NCI-H748 (cell line): ENCODE measurements at regions not wholly inside any gene's neighbourhood (a gene's known extent, or its start where the extent isn't known, plus 50 kb on each side); places are given as distances from the start of the nearest gene placed in this dataset.
"Not testable (repeated sequence)": the region's sequence is repeated elsewhere in the genome, so short reads cannot be mapped to it uniquely, and the experiment has no call there.

ENCODE experiments used
- DNase-seq: peaks from one replicate; lab custom pipeline; 2025; ENCODE audit not compliant: unreplicated experiment; lab: John Stamatoyannopoulos, UW

DNA sequence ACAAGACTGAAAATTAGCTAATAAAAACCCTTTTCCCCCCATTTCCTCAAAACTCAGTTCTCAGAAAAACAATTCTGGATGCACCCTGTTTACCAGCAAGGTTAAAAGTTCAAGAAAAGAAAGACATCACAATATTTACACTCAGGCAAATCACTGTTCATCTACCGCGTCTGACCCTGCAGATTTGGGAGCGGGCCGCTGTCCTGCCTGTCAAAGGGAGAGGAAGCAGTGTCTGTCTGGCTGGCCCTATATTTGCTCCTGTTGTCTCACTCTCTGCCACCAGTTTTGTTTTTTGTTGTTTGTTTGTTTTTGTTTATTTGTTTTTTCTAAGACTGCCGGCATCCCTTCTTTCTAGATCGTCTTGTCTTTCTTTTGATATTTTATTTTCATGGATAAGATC, 299.4 kb downstream of the BCL2L11 start:
- not testable (repeated sequence) for DNase-seq

DNA sequence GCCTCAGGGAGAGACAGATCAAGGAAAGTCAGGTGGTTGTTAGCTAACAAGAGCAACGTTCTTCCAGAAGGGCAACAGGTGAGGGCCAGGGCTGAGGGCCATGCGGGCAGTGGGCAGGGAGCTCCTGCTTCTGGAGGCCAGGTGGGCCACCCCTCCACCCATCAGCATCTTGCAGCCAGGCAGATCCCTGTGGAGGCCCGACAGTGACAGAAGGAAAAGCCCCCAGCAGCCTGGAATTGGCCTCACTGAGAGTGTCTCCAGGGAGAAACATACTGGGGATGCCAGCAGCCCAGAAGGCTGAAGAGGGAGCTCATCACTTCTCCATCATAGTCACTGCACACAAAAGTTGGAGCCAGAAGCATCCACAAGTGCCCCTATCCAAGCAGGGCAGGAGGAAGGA, 300.1 kb downstream of the BCL2L11 start:
- not testable (repeated sequence) for DNase-seq

DNA sequence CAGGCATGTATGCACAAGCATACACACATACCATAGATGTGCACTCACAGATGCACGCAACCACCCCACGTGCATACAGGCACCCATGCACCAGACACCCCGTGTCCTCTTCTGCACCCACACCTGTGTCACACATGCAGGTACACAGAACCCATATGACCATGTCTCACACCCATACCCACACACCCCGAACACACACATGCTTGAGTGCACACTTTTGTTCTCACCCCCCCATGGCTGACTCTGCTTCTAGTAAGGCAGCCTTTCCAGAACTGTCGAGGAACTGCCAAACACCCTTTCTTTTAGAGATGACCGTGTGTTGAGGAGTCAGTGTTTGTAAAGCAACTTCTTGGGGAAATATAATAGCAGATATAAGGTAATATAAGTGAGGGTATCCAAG, 301.2 kb downstream of the BCL2L11 start:
- not testable (repeated sequence) for DNase-seq

DNA sequence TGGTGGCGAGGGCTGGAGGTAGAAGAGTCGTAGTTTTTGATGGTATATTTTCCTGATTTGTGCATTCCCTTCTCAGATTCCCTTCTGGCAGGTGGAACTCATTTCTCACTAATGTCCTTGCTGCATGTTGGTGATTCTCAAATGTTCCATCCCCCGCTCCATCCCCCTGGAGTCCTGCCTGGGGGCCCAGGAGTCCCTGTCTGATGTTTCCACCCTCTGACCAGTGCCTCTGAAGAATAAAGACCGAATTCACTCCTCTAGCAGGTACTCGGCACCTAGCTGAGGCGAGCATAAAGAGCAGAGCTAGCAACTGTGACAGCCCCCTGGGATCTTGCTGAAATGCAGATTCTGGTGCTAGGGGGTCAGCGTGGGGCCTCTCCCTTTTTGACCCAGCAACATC, 301.8 kb downstream of the BCL2L11 start:
- DNase-seq = not testable (repeated sequence)

DNA sequence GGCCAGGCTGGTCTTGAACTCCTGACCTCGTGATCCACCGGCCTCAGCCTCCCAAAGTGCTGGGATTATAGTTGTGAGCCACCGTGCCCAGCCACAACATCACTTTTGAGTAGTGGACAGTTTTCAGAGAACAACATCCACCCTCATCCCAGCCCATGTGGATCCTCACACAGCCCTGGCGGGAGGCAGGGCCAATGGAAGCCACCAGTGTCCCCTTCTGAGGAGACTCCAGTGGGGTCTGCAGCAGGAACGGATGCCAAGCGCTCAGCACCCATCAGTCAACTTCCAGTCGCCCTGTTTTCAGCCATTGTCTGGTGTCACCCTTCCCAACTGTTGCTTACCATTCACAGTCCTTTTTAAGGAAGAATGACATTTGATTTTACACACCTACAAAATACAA, 302.5 kb downstream of the BCL2L11 start:
- not testable (repeated sequence) for DNase-seq

DNA sequence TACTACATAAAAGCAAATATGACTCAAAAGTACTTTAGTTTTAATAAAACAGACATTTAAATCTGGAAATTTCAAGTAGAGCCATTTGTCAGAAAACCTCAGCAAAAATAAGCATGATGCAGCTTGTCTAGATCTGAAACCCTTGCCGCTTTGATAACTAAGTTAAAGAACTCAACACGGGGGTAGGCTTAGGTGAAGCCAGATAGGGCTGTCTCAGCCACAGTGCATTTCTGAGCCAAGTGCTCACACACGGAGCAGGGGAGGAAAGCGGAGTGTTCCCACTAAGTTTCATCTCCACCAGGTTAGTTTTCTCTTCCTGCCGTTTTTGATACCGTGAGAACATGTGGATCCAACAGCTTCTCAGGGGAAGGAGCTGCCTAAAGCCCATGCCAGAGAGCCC, 303.5 kb downstream of the BCL2L11 start:
- DNase-seq = not testable (repeated sequence)

DNA sequence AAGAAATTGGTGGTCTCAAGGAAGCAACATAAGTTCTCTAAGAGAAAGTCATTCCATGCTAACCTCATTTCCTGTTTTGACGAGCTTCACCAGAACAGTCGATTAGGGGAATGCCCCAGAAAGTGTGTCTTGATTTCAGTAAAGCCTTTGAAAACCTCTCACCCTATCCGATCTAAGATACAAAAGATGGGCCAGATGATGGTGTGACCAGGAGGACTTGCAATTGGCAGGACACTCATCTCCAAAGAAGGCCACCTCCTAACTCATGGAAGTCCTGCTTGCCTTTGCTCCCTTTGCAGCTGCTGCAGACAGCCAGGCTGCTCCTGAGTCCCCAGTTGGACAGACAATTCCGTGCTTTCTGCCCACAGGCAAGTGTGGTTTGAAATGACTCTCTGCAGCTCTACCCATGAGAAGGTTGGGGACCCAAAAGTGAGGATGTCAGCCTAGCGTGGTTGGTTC, 304.2 kb downstream of the BCL2L11 start:
- not testable (repeated sequence) for DNase-seq

DNA sequence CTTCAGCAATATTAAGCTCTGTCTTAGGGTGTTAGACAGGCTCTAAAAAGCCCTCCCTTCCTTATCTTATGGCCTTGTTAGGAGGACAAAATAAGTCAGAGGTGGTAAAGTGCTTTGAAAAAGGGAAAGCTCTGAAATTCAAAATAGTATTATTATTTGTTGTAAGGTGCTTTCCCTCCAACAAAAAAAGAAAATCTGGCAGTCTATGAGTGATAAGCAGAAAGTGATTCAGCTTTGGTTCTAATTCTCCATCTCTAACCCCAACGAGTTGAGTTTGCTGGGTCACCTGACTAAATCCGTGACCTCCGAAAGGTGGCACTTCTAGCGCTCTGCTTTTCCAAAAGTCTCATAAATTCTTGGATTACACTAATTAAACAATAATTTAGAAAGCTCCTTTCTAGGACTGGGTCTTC, 305.1 kb downstream of the BCL2L11 start:
- DNase-seq = not testable (repeated sequence)

DNA sequence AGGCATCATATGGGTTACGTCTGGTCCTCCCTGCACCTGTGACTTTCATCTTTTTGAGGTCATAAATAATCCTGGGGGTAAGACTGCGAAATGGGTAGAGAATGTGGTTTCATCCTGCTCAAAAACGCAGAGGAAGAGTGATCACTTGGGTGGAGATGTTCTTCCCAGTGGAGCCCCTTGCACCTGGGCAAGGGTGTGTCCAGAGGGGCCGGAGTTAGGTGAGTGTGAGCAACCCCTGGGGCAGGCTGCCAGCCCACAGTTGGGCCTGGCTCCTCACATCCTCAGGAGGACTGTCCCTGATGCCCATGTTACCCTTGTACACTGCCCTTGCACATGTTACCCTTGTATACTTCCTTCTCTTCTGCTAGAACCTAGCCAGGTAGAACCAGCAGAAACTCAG, 306.6 kb downstream of the BCL2L11 start:
- not testable (repeated sequence) for DNase-seq

DNA sequence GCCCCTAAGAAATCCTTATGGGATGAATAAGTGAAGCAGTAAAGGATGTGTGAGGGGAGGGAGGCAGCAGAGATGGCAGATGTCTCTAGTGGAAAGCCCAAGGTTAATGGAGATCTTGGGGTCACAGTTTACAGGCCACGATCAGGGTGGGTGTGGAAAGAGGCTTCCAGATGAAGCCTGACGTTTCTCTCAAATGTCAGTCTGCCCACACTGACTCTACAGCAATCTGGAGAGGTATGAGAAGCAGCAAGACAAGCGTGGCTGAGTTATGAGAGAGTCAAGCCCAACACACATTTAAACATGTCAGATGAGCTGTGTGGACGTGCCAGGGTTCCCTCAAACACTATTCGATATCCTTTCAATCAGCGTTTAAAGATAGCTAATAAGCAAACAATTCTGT, 308.2 kb downstream of the BCL2L11 start:
- not testable (repeated sequence) for DNase-seq

DNA sequence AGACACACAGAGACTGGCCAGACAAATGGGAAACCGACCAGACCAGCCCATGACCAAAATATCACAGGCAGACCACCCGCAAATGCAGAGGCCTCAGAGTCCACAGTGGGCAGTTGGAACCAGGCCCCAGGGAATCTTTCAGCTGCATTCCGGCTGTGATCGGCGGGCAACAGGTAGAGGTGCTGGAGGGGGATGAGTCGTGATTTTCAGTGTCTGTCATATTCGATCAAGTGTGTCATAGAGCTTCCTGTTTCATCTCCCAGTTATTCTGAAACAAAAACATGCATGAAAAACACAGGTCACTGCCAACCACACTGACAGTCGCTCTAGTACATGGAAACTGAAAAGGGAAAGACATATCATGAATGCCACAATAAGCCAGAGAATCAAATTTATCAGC, 308.6 kb downstream of the BCL2L11 start:
- not testable (repeated sequence) for DNase-seq

DNA sequence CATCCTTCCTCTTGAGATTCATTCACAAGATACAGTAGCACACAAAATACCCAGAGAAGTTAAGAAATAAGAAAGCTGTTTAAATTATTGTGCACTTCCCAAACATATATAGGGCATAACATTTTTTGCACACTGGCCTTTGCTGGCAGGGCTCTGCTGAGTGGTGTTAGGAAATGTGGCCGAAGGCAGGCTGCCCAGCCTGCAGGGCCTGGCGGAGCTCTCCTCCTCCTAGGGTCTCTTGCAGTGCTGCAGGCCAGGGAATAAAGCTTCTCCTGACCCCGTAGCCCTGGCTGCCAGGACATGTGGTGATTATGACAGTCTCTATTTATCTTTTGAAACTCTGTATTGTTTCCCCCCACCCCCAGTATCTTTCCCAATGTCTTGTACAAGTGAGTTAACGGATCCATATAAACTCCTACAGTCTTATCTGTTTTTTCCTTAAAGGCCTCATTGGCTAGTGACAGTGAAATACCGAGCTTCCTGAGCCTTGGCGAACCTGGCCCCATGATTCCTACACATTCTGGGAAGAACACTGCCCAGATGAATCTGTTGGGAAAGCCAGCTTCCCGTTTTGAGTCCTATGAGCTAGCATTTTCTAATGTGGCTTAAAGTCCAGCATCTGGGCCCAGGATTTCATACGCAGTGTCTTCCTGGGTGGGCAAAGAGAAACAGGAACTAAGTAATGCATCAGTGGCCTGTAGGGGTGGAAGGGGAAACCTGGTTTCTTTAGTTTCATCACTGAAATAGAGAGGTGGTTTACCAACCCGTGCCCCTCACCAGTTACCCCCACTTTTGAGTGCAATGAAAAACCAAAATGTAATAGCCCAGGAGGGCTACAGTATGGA, 310.3 kb downstream of the BCL2L11 start:
- DNase-seq = not testable (repeated sequence)

DNA sequence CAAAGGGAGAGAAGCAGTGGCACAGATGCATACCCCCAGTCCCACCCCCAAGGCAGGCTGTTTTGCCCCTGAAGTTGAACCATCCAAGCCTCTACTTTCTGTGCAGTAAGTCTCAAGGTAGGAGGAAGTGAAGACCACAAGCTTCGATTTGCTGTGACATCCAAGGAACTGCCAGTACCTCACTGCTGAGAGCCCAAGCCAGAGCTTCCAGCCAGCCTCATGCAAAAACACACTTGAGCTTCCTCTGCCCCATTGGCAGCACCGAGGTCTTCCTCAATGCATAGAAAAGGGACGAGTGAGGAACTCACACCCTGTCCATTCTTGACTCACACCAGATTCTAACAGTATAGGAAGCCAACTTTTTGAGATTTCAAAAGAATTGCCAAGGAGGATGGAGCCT, 311.7 kb downstream of the BCL2L11 start:
- DNase-seq = not testable (repeated sequence)

DNA sequence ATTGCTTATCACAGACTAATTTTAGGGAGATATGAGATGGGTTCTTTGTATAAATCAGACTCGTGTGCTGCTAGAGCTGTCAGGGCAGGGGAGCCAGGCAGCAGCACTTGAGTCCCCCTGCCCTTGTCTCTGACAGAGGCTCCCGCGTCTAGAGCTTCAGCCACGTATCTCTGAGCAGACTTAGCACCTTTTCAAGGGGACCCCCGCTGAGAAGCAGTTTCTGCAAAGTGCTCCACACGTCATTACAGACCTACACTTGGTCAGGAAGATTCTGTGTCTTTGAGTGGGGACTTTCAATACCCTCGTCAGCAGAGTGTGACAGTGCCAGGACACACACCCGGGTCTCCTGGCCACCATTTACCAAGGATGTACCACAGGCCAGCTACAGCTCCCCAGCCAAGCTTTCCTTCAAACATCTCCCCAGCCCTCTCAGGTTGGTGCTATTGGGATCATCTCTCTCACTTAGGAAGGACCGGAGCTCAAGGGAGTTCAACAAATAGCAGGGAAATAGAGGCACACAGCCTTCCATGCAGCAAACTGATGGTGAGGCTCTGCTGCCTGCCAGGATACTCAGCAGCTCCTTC, 312.3 kb downstream of the BCL2L11 start:
- not testable (repeated sequence) for DNase-seq

DNA sequence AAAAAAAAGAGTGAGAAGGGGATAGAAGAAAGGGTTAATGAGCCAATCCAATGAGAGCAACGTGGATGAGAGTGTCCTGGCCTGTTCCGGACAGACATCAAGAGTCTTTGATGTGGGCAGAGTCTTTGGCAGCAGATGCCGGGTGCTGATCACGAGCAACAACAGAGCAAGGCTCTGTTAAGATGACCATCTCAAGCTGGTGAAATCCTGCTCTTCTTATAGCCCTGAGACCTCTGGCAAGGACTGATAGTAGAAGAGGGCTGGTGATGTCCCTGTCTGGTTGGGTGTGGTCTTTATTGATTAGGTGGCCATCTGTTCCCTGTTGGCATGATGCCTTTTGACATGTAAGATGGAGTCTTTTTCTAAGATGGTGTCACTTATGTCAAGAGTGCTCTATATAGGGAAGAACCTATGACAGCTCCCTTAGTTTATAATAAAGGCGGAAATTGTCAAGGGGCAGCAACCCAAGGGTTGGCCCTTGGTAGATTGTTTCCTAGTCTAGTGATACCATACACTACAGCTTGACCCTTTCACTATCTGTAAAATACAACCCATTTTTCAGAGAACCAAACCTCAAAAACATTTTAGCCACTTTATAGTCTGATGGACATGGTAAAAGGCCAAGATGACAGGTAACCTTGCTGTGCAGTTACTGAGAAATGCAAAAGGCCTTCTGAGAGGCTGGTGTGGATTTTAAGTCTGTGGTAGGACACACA, 313.3 kb downstream of the BCL2L11 start:
- not testable (repeated sequence) for DNase-seq

DNA sequence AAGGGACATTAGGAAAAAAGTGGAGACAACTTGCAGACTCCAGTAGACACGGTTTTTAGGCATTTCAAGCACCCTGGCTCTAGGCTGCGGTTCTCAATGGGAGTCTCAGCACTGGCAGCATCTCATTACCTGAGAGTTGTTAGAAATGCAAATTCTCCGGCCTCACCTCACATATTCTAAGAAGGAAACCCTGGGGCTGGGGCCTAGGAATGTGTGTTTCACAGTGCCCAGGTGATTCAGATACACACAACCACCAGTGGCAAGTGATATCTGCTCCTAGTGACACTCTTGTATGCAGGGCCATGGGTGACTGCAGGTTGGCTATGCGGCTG, 313.9 kb downstream of the BCL2L11 start:
- DNase-seq = not testable (repeated sequence)

DNA sequence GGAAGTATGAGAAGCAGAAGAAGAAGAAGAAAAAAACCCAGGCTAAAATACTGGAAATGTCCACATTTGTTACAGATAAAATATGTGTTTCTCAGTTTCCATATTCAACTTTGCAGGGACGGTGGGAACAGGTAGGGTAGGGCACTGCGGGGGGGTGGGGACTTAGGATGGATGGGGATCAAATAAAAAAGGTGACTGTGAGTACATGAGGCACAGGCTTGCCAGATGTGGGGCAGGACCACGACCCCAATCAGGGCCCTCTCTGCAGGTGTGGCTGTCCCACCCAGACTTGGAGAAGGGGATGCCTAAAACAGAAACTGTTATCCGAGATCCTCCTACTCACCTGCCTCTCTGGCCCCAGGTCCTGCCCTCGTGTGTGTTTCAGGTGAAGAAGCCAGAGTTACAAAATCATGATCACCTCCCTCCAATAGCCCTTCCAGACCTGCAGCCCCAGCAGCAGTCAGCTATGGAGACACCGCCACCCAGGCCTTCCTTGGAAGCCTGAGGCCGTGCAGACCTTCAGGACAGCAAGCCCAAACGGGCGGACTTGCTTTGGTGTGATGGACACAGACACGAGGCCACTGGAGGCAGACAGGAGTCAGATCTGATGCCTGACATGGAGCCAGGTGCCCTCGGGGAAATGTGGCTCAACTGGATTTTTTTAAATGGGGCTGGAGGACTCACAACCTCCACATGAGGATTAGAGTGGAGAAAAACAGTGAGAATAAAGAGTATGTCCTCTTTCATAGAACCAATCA, 315.0 kb downstream of the BCL2L11 start:
- DNase-seq = not testable (repeated sequence)

DNA sequence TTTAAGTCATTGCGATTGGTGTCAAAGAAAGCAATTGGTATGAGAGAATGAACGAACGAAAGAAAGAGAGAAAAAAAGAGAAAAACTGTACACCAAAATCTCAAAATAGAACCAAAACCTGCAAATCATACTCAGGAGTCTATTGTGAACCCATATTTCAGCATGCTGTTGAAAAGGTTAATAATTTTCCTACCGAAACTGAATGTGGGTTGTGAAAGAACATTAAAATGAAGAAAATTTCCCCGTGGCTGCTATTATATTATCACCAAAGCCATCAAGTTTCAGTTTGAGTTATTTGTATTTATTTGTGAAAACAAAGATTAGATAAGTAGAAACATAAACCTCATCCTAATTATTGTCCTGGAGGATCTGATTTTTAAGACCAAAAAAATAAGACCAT, 315.7 kb downstream of the BCL2L11 start:
- DNase-seq = not testable (repeated sequence)

DNA sequence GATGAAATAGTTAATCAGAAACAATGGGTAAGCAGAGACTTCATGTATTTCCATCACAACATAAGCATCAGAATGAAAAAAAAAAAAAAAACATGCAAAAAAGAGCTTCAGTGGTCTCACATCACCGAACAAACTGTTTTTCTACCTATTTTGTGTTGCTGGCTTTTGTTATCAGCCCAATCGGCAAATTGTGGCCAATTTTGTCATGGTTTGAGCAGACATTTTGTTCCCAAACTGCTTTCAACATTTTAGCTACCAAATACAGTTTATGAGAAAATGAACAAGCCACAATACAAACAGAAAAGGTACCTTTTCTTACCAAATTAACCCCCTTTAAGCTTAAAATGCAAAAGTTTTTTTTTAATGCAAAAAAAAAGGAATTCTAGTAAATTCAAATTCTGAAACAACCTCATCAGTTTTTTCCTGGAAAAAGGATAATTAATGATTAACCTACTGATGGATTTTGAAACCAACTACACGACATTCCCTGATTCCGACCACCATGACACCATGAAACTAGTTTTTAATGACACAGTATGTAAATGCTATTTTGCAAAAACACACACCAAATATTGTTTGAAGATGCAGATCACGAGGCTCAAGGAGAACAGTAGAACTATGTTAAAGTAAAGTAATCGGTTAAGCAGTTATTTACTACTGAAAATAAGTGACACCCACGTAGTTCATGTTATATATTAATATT, 316.7 kb downstream of the BCL2L11 start:
- DNase-seq = not testable (repeated sequence)

DNA sequence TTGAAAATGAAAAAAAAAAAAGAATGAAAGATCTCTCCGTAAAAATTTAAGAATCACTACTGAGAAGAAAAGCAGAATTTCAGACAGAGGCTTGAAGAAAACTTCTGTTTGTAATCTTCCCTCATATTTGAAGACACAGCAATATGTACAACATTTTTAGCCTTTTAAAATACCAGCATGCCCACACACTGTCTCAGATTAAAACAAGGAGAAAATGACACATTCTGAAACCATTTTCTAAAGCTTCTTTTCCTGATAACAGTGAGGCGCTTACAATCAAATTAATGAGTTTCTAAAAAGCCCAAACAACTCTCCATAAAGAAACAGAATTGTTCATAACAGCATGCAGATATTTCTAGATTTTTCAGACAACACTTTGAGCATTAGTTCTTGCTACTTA, 317.4 kb downstream of the BCL2L11 start:
- DNase-seq = not testable (repeated sequence)
